ENCODE measurements at regions not wholly inside any gene's neighbourhood (a gene's known extent, or its start where the extent isn't known, plus 50 kb on each side); places are given as distances from the start of the nearest gene placed in this dataset.
"Not testable (repeated sequence)": the region's sequence is repeated elsewhere in the genome, so short reads cannot be mapped to it uniquely, and the experiment has no call there.

DNA sequence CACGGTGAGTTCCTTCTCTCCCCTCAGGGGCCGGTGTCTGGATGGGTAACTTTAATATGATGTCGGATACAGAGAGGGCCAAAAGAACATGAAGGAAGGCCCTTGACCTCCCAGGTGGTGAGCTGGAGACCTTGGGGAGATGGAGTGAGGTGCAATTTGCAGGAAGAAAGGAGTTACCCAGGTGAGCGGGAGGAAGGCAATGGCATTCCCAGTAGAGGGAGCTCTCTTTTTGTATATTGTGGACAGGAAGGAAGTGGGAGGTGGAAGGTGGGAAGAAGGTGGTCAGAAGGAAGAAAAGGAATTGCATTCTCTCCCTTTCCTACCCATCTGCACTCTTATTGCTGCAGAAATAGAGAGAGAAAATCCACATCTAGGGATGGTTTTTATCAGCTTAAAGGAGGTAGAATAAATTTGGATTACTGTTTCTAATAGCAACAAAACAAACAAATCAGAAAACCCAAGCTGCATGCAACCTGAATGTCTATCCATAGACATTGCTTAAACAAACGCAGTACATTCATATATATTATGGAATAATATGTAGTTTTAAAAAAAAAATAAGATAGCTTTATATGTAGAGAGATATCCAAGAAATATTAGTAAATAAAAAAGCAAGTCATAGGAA, 169.0 kb upstream of the TSC22D2 start:
- DNase-seq, result no peak

DNA sequence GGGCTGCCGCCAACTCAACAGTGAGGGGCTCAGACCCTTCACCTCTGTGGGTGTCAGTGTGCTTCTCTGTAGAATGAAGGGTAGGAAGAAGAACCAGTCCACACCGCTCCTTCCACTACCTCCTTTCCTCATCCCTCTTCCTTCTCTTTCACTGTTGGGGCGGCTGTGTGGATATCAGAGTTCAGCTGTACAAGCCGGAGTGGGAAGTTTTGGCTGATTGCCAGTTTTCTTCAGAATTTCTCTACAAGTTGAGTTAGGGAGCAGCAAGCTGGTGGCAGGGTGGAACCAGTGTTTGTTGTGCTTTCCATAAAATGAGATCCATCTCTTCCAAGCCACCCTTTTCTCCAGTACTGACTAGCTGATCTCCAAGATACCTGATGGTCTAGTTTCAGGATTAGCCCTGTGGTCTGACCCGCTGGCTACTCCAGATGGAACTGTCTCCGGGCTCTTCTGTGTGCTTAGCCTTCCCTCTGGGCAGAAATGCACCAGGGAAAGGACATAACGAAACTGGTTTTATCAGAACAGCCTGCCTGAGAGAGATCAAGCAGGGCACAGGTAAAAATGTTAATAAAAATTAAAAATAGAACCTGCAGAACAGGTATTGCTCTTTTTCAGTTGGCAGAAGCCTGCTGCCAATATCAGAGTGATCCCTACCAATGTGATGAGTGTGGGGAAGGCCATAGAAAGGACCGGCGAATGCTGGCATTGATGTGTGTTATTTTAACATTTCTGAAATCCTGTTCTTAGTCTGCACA, 169.9 kb upstream of the TSC22D2 start:
- DNase-seq, result no peak

DNA sequence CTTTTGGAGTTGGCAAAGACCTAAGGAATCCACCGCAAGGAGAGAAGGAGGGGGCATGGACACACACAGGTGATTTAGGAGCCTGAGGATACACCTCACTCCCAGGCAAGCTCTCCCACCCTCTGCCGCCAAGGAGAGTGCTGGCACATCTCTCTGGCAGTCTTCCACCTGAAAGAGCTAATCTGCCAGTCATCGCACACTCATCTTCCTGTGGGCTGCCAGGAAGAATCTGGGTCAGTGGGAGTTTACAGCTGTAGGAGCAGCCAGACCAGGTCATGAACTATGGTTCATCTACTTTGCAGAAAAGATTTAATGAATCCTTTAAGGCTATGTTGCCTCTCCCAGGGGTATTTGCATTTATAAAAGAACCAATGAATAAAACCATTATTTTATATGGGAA, 170.6 kb upstream of the TSC22D2 start:
- DNase-seq, result no peak

DNA sequence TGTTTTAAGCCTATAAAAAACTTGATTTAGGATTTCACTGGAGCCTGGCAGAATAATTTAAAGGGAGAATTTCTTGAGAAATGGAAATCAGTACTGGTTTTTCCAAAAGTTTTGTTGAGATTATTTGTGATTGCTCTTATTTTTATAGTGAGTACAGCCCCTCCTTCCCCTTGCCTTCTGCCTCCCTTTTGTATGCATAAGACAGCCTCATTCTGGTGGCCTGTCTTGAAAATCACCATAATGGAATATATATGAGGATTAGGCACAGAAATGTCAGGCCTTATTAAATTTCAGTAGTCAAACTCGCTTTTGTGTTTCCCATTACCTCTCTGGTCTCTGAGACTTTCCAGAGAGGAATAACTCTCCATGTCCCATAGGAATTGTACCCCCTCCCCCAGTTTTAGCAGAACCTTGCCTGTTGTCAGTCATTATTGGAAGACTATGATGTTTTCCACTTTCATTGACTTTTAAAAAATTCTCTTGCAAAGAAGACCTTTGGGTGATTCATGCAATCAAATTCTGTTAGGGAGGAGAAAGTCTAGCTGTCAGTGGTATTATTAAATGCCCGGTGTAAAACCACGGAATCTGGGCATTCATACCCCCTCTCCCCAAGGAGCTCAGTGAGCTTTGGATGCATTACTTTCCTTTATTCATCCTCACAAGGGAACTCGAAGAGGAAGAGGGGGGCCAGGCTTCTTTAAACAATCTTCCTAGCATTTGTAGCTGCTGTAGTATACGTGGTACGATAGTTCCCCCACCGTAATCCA, 171.6 kb upstream of the TSC22D2 start:
- DNase-seq, result no peak

DNA sequence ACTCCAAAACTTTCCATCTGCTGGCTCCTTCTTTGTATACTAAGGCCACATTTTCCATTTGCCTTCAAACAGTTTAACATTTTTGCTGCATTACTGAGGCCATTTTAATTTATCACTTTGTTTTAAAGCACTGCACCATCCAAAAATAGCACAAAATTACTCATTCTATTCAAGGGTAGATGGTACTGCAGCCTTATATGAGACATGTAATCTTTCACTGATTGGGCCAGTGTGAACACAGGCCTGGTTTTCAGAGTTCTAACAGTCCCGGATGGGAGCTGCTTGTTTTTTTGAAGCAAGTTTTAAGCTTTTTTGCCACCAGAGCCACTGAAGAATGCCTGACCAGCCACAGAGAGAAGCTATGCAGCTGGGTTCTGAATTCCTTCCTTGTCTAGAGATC, 172.3 kb upstream of the TSC22D2 start:
- no peak for DNase-seq

DNA sequence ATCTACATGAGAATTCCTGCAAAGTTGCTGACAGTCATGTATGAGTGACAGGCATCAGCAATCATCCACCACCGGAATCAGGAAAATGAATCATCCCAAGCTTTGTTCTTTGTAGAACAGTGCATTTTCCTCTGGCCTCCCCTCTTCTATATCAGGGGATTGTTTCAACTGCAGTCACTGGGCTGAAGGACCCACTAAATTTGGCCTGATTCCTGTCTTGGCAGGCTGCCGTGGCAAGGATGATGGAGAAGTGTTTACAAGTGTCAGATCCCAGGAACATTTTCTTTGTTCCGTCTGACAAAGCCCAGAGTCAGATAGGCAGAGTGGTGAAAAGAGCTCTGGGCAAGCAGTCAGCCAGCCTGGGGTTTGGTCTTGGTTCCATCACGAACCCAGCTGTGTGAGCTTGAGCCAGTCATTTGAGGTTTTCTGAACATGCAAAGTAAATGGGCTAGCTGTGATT, 175.1 kb upstream of the TSC22D2 start:
- no peak for DNase-seq

DNA sequence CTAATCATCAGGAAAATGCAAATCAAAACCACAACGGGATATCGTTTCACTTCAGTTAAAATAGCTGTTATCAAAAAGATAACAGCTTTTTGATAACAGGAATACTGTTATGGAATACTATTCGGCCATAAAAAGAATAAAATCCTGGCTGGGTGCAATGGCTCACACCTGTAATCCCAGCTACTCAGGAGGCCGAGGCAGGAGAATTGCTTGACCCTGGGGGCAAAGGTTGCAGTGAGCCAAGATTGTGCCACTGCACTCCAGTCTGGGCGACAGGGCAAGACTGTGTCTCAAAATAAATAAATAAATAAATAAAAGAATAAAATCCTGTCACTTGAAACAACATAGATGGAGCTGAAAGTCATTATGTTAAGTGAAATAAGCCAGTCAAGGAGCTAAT, 178.1 kb upstream of the TSC22D2 start:
- no peak for DNase-seq

DNA sequence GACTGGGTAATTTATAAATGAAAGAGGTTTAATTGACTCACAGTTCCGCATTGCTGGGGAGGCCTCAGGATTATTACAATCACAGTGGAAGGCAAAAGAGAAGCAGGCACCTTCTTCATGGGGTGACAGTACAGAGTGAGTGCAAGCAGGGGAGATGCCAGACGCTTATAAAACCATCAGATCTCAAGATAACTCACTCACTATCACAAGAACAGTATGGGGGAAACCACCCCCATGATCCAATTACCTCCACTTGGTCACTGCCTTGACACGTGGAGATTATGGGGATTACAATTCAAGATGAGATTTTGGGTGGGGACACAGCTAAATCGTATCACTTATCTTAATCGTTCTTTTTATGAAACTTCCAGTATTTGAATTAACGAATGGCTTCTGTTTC, 179.5 kb upstream of the TSC22D2 start:
- not testable (repeated sequence) for DNase-seq

DNA sequence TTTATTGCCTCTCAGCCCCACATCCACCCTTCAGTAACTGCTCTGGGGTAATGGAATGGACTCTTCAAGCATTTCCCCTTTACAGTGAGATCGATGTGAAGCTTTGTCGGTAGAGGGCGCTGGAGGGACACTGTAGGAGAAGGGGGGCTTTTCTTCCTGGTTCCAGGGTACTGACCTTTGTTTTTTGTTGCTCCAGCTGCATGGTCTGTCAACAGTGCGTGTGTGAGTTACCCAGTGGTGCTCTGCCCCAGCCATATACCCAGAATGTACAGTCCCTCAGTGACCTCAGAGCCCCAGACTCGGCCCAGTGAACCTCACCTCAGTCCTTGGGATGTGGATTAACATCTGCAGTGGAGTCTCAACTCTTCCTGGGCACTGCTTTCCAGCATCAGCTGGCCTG, 180.3 kb upstream of the TSC22D2 start:
- no peak for DNase-seq

DNA sequence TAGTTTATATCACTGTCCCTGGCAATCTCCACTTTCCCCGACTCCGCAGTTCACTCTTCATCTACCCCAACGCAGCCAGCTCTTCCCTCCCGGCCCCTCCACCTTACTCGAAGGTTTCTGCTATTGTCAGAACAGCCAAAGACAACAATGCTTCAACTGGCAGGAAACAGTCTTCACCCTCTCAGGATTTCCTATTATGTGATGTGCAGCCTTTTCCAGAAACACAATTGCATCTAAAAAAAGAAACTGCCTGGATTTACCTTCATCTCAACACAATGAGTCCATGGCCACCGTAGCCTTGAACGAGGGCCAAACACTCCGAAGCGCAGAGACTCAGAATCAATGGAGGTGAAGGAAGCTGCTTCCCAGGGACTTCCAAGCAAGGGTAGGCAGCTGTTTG, 182.1 kb upstream of the TSC22D2 start:
- no peak for DNase-seq

DNA sequence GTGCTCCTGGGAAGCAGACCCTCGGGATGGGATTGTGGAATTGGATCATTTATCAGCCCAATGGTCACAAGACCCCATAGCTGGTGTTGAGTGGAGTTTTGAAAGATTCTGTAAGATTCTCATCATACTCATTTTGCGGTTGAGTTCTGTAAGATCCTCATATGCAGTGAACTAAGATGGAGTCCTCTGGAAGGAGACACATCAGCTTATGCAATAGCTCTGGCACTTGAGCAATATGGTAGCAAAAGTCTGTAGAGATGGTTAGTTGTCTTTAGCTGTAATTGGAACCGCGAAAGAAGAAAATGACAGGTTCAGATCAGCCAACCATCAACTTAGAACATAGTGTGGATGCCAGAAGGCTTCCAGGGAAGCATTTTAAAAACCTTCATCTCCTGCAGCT, 184.5 kb upstream of the TSC22D2 start:
- DNase-seq, result no peak

DNA sequence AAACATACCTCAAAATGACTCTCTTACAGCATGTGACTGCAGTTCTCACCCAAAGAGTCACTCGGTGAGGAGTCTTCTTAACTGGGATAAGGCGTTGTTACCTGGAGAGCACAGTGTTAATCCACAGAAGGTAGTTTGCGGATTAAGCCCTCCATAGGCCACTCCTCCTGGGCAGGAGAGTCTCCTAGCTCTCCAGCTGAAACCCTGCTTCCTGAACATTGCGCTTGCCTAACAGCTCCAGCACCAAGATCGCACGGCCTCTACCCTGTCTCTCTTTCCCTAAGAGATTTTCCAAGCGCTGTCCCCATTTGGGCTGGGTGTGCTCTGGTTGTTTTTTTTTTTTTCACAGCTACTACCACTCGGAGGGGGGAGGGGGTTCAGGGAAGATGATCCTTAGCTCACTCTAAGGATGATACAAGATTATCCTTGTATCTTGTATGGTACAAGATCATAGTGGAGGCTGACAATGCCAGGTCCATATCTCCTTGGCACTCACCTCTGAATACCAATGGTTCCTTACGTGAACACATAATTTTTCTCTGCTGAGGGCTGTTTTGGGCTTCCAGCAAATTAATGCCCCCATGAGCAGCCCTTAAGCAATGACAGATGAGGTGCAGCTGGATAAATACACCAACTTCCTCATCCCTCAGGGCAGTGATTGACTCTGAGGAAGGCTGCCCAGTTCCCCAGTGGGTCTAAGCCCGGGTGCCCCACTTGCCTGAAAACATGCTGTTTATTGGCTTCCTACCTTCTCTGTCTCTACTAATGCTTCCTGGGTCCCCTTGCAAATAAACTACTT, 185.2 kb upstream of the TSC22D2 start:
- DNase-seq, result no peak

DNA sequence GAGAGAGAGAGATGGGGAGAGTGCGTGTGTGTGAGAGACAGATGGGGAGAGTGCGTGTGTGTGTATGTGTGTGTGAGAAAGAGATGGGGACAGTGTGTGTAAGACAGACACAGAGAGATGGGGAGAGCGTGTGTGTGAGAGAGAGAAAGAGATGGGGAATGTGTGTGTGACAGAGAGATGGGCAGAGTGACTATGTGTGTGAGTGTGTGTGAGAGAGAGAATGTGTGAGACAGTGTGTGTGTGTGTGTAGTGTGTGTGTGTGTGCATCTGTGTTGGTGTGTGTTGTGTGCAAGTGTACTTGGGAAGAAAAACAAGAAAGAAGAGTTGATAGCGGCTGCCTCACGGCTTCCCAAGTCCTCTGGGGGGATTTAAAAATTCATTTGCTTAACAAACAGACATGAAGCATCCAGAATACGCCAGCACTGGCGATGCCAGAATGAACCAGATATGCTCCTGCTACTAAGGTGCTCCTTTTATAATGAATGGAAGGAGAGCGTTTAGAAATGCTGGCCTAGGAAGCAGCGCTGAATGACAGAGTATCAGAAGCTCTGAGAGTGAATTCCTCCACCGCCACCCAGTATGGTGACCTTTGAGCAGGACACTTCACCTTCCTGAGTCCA, 186.1 kb upstream of the TSC22D2 start:
- DNase-seq, result no peak

DNA sequence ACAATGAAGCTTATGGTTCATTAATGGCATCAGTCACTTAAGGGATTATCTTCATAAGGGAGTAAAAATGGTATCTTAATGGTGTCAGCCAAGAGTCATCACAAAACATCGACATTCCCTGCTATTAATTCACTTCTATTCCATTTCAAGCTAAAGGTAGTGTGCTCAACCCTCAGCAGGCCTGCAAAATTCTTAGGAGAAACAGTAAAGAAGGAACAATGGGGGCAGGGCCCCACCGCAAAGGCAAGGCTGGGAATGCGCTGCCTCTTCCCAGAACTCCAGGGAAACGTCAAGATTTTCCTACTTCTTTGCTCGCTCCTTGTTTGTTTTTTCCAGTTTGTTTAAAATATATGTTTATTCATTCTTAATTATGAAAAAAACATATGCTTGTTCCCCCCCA, 187.3 kb upstream of the TSC22D2 start:
- no peak for DNase-seq

DNA sequence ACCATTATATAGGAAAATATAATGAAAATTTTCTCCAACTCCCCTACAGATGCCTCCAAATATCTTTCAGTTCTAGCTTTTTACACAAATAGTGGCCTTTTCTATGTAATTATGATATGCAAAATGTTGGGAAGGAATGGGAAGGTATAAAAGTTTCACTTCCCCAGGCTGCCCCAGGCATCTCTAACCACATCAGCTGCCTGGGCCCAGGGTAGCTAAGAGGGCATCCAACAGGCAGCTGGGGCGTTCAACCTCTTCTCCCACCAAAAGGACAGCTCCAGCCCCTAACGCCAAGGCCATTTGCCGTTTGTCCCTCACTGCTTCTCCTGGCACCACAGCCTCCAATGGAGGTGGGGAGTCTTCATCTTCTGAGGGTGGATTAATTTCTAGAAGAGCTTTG, 188.1 kb upstream of the TSC22D2 start:
- no peak for DNase-seq

DNA sequence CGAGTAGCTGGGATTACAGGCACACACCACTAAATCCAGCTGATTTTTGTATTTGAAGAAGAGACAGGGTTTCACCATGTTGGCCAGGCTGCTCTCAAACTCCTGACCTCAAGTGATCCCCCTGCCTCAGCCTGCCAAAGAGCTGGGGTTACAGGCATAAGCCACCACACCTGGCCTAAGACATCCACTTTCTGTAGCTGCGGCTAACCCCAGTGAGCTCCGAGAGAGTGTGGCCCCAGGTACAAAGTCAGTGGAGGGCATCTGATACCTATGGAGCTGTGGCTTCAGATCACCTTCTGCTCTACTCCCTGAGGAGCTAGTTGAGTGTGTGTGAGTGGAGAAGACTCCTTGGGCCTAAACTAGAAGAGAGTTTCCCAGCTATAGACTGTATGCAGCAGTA, 189.3 kb upstream of the TSC22D2 start:
- DNase-seq, result no peak

DNA sequence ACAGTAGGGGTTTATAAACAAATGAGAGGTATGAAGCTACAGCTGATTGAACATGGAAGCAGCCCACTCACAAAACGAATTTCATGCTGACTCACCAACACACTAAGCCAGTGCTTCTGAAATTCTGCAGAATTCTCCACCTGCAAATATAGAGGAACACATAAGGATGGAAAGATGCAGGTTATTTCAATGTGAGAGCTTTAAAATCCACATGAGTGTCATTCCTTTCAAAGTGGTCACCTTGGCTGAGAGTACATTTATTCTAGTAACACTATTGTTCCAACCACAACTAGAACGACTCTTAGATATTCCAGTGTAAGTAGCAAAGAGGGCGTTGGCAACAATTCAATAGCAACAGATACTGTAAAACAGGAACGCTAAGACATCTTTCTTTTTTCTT, 189.9 kb upstream of the TSC22D2 start:
- no peak for DNase-seq

DNA sequence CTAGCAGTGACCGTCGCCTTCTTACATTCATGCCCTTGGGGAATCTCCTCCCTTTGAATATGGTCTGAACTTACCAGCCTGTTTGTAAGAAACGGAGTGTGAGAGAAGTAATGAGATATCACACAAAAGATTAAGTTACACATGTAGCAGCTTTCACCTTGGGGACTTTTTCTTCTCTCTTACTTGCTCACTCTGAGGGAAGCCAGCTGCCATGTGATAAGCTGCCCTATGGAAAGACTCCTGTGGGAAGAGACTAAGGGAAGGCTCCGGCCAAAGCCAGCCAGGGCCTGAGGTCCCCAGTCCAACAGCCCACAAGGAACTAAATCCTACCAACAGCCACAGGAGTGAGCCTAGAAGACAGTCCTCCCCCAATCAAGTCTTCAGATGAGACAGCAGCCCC, 190.4 kb upstream of the TSC22D2 start:
- DNase-seq, result no peak

DNA sequence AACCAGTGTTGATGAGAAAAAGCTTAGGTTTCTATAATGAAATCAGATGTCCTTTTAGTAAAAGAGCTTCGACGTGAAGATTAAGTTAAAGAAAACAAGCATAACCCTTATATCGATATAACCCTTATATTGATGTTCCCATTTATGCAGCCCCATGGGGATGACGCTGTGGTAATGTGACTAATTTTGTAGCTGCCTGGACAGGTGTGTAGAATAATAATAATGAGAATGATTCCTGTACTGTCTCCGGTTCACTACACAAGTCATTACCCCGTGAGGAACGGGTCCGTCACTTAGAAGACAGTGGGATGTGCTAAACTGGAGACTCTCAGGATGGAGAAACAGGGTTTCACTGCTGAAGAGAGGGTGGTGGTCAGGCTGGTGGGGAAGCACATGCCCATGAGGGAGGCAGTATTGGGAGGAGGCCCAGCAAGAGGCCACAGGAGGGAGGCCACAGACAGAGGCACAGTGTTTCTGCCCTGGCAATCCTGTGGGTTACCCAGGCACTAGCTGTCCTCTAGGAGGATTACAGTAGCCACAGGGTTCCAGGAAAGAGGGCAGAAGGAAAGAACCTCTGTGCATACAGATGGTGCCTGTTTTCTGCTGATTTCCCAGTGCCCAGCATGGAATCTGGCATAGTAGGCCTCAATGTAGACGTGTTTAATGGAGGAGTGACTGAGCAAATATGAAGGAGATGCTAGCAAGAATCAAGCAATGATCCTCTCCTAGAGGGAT, 191.1 kb upstream of the TSC22D2 start:
- DNase-seq, result no peak

DNA sequence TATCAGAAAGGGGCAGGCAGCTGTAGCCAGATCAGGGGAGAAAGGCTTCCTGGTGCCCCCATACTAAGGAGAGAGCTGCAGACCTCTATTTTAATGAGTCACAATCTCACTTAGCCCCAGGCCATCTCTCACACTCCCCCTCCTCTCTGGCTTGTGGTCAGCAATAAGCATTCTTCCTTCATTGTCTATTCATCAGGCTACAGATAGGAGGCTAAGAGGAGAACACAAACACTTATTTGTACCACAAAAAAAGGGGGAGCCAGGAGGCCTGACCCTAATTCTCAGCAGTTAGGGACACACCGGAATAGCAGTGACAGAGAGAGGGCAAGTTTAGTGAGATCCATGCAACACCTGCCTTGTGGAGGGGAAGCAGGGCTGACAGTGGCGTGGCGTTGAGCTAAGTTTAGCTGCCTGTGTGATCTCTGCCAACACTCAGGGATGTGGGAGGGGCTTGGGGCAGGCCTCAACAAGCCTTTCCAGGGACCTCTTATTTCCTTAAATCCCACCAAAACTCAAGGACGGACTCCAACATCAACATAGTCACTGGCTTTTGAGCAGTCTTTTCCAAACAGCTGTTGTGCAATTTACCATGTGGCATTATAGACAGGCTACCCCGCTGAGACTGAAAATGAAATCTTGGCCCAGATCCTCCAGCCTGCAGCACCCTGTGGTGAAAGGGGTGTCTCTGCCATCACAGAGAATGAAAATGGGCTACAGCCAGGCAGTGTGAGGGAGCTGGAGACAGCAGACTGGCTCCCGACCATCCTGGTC, 191.9 kb upstream of the TSC22D2 start:
- DNase-seq, result no peak

DNA sequence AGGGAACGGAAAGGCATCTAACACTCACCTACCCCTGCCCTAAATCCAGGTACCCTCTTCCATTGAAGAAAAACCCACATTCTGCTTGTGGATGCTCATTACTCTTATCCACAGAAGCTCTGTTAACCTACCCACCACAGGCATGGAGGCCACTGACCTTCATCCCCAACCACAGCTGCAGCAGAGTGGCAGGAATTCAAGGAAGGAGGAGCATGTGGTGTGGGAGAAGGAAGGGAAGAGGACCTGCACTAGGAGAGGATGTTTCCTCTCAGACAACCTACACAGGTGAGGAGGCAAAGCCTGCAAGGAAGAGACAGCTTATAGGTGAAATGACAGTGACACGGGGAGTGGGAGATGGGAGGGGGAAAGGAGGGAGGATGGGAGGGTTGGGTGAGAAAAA, 192.5 kb upstream of the TSC22D2 start:
- no peak for DNase-seq
